DND-41 (cell line): ENCODE measurements at regions not wholly inside any gene's neighbourhood (a gene's known extent, or its start where the extent isn't known, plus 50 kb on each side); places are given as distances from the start of the nearest gene placed in this dataset.

Experiments used
- EZH2 ChIP-seq: IDR thresholded peaks from 3 replicates; pipeline ENCODE4 v1.6.1; 2012; ENCODE audit warnings: borderline replicate concordance, low read depth, mild to moderate bottlenecking, moderate library complexity, low read length, inconsistent platforms; ENCODE audit not compliant: severe bottlenecking
- TF ChIP-seq, protein P1 (sequence below): IDR thresholded peaks from 2 replicates; pipeline ENCODE4 v1.5.1; 2012; ENCODE audit warnings: borderline replicate concordance, low read length, moderate library complexity, mild to moderate bottlenecking; ENCODE audit not compliant: poor library complexity, severe bottlenecking; ENCODE audit errors: extremely low read depth

DNA sequence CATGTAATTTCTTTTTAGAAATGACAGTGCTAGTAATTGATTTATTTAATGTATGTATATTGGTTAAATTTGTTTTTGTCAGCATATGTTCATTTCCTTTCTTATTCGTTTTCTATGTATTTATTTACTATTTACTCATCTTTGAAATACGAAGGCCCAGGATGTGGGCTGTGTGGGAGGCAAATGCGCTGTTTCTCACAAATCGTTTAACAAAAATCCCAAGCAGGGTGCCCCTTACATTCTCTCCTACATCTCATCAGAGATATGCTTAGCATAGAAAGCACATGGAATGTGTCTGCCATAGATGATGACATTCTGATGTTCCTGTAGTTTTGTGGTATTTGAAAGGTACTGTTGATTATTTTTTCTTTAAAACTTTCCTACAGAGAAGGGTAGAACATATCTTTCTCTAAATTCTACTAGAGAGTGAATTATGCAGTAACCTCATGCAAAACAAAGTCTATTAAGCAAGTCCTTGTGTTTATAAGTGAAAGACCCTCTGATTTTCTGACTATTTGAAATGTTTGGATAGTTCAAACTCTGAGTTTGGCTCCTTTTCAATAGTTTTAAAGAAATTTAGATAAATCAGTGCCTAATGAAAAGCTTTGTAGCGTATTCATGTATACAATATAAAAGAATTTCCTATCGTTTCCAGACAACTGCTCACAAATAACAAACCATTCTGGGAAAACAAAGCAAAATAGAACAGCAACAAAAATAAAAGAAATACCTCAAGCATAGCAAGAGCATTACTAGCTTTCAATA lies 111.1 kb upstream of the VGLL3 start:
- TF ChIP-seq, protein P1, sequence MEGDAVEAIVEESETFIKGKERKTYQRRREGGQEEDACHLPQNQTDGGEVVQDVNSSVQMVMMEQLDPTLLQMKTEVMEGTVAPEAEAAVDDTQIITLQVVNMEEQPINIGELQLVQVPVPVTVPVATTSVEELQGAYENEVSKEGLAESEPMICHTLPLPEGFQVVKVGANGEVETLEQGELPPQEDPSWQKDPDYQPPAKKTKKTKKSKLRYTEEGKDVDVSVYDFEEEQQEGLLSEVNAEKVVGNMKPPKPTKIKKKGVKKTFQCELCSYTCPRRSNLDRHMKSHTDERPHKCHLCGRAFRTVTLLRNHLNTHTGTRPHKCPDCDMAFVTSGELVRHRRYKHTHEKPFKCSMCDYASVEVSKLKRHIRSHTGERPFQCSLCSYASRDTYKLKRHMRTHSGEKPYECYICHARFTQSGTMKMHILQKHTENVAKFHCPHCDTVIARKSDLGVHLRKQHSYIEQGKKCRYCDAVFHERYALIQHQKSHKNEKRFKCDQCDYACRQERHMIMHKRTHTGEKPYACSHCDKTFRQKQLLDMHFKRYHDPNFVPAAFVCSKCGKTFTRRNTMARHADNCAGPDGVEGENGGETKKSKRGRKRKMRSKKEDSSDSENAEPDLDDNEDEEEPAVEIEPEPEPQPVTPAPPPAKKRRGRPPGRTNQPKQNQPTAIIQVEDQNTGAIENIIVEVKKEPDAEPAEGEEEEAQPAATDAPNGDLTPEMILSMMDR: no peak
- TF ChIP-seq EZH2: no peak
